Adrenal gland (tissue), 5 donors: ENCODE measurements at regions not wholly inside any gene's neighbourhood (a gene's known extent, or its start where the extent isn't known, plus 50 kb on each side); places are given as distances from the start of the nearest gene placed in this dataset.

Experiments used
- CTCF ChIP-seq, 6 experiments: fragments of 450-650 bp in 4 of 6; fragments of 200-600 bp in 2 of 6; sonication (generic) in 1 of 6; IDR thresholded peaks; 1 replicate in 5 of 6; 2 replicates in 1 of 6; pipeline versions ENCODE4 v1.5.1 to v1.8.0; 2016 to 2021; ENCODE audit warnings: antibody characterized with exemption in 6 of 6, mild to moderate bottlenecking in 2 of 6, moderate library complexity in 1 of 6
- POLR2A ChIP-seq, 2 donors: fragments of 450-650 bp; IDR thresholded peaks; one replicate each; pipeline ENCODE4 v1.6.1; 2017; ENCODE audit warnings: antibody characterized with exemption in 2 of 2, mild to moderate bottlenecking in 2 of 2, moderate library complexity in 1 of 2
- donor health status: DM: no; HTN: no; CAD: no.

- TF ChIP-seq CTCF (IDR thresholded peaks at IDR 0.05) (no peak), POLR2A (IDR thresholded peaks at IDR 0.05) (no peak)
Observed at GRCh38 chrX:43469391-43470054, 186.6 kb upstream of the MAOA start.
